A673 (cell line): ENCODE measurements at regions not wholly inside any gene's neighbourhood (a gene's known extent, or its start where the extent isn't known, plus 50 kb on each side); places are given as distances from the start of the nearest gene placed in this dataset.

ENCODE experiments used
- CTCF ChIP-seq: fragments of 300-800, 200-600 bp; sonication (generic); conservative IDR thresholded peaks from 2 replicates; pipeline ENCODE4 v1.5.1; 2017; ENCODE audit warnings: low read depth, mild to moderate bottlenecking, antibody characterized with exemption, low read length, moderate library complexity, mixed read lengths
- EZH2 ChIP-seq: fragments of 200-600 bp; sonication (generic); IDR thresholded peaks from 2 replicates; pipeline ENCODE4 v1.6.1; 2017; ENCODE audit warnings: borderline replicate concordance, low read depth, mild to moderate bottlenecking, mixed read lengths, antibody characterized with exemption, low read length; ENCODE audit not compliant: poor library complexity, severe bottlenecking

- TF ChIP-seq CTCF (no peak), EZH2 (no peak)
Measured at GRCh38 chrX:39556056-39556455, 541.7 kb downstream of the BCOR start.
